ENCODE measurements at regions not wholly inside any gene's neighbourhood (a gene's known extent, or its start where the extent isn't known, plus 50 kb on each side); places are given as distances from the start of the nearest gene placed in this dataset.
"Not testable (repeated sequence)": the region's sequence is repeated elsewhere in the genome, so short reads cannot be mapped to it uniquely, and the experiment has no call there.

DNA sequence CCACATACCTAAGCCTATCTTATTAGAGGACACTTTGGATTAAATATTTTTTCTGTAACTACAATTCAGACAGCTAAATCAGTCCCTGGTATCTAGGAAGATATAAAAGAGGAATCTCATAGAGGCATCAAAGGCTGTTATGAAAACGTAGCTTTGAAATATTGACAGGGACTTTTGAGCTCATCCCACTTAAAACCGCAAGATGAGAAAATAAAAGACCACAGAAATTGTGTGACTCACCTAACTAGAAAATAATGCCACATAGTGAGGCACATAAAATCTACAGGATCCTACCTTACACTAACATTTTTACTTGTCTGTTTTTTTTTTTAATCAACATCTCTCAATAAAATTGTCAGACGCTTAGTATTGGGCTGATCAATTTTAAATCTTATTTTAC lies 686.5 kb upstream of the COX7C start:
- TF ChIP-seq Cebpa-rat (IDR thresholded peaks at IDR 0.05) = no peak
- Histone ChIP-seq H3K4me2 (no peak overlapping the region), H3K9me3 (no peaks in the 10 kb centered on the region), H4K20me1 (no peaks in the 10 kb centered on the region), H3K27ac (no peak overlapping the region), H3K27me3 (no peaks in the 10 kb centered on the region), H3K4me3 (no peak overlapping the region), H3K4me1 (no peaks in the 10 kb centered on the region), H3K9ac (no peak overlapping the region), H3K36me3 (no peaks in the 10 kb centered on the region)

DNA sequence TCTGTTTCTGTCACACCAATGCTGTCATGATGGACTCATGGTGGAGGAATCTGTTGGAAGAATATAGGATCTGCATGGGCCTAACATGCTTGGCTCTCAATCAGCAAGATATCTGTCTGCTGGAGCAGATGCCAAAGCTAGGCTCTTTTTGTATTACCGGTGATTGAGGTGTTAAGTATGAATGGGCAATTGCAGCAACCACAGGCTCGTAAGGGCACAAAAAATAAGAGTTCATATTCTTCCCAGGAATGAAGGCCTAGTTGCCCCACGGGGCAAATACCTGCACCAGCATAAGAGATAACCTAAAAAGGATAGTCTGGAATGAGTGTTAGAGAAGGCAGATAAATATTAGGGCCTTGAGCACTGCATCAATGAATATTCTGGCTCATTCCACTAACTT lies 679.5 kb upstream of the COX7C start:
- Histone ChIP-seq H3K36me3 (no peaks in the 10 kb centered on the region), H4K20me1 (no peaks in the 10 kb centered on the region), H3K4me3 (no peak overlapping the region), H3K9me3 (no peaks in the 10 kb centered on the region), H3K4me1 (no peaks in the 10 kb centered on the region), H3K27ac (no peak overlapping the region), H3K27me3 (no peaks in the 10 kb centered on the region), H3K4me2 (no peak overlapping the region), H3K9ac (no peak overlapping the region)
- TF ChIP-seq Cebpa-rat (IDR thresholded peaks at IDR 0.05) = no peak

DNA sequence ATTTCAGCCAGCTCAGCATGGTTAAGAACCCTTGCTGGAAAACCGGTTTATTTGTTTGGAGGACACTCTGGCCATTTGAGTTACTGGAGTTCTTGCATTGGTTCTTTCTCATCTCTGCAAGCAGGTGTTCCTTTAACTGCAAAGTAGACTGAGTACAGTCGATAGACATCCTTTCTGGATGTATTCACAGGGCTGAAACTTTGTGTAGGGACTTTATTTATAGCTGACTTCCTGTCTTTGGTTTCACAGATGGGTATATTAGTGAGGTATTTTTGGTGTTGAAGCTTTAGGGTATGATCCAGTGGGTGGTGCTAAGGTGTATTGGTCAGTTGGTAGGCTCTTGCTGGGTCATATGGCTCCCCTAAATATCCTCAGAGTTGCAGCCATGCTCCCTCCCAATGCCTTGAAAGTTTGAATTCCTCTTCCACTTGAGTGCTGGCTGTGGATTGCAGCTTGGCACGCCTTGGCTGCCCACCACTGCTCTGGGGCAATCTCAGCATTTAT lies 666.0 kb upstream of the COX7C start:
- H3K27me3 ChIP-seq = no peaks in the 10 kb centered on the region
- H3K4me3 ChIP-seq = no peak overlapping the region
- no peak overlapping the region for H3K9ac ChIP-seq
- H3K36me3 ChIP-seq = no peaks in the 10 kb centered on the region
- H3K9me3 ChIP-seq = no peaks in the 10 kb centered on the region
- TF ChIP-seq Cebpa-rat (IDR thresholded peaks at IDR 0.05) = no peak
- H3K4me2 ChIP-seq = no peak overlapping the region
- H4K20me1 ChIP-seq = no peaks in the 10 kb centered on the region
- no peaks in the 10 kb centered on the region for H3K4me1 ChIP-seq
- no peak overlapping the region for H3K27ac ChIP-seq

DNA sequence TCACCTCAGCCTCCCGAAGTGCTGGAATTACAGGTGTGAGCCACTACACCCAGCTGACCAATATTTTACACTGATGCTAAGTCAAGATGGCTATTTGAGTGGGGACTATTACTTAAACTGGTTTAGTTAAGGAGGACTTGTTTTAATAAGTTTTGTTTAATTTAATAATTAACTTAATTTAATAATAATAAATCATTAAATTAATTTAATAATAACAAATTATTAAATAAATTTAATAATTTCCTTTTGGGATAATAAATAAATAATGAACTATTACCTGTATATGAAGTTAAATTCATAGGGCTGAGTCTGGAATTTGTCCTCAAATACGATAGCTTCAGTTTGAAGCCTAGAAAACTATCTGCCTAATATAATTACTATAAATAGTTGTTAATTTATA lies 665.1 kb upstream of the COX7C start:
- Histone ChIP-seq H3K4me3 (no peak overlapping the region), H3K9ac (no peak overlapping the region), H3K27ac (no peak overlapping the region), H3K4me1 (no peaks in the 10 kb centered on the region), H3K4me2 (no peak overlapping the region), H4K20me1 (no peaks in the 10 kb centered on the region), H3K27me3 (no peaks in the 10 kb centered on the region), H3K9me3 (no peaks in the 10 kb centered on the region), H3K36me3 (no peaks in the 10 kb centered on the region)
- no peak for TF ChIP-seq Cebpa-rat (IDR thresholded peaks at IDR 0.05)

DNA sequence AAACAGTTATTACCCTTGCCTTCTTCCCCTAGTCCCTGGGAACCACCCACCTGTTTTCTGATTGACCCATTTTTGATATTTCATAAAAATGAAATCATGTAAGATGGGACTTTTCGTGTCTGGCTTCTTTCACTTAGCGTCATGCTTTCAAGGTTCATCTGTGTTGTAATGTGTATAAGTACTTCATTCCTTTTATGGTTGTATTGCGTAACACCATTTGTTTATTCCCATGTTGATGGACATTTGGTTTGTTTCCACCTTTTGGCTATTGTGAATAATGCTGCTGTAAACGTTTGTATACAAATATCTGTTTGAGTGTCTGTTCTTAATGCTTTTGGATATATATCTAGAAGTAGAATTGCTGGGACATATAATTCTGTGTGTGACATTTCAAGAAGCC lies 650.1 kb upstream of the COX7C start:
- Histone ChIP-seq H3K4me3 (no peak overlapping the region), H3K9me3 (no peaks in the 10 kb centered on the region), H3K4me2 (no peak overlapping the region), H3K9ac (no peak overlapping the region), H3K27ac (no peak overlapping the region), H3K27me3 (no peaks in the 10 kb centered on the region), H3K36me3 (no peaks in the 10 kb centered on the region), H4K20me1 (no peaks in the 10 kb centered on the region), H3K4me1 (no peaks in the 10 kb centered on the region)
- TF ChIP-seq Cebpa-rat (IDR thresholded peaks at IDR 0.05) = peak; percentile 77; the same call in 1 of the 2 replicates

DNA sequence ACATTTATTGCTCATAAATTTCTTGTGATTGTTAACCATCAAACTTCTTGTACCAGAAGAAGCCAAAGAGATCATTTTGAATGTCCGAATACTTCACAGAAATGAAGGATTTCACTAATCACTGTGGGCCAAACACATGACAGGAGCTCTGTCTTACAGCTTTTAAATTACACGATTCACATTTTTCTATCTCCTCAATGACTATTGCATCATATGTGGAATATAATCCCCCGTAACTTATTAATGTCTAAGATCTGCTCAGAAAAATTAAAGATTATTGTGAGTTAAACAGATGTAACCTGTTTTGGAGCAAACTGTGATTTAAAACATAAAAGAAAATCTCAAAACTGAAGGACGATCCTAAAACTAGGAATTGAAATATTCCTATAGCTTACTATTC lies 645.2 kb upstream of the COX7C start:
- no peak for TF ChIP-seq Cebpa-rat (IDR thresholded peaks at IDR 0.05)
- no peaks in the 10 kb centered on the region for H3K4me1 ChIP-seq
- H3K9me3 ChIP-seq = no peaks in the 10 kb centered on the region

DNA sequence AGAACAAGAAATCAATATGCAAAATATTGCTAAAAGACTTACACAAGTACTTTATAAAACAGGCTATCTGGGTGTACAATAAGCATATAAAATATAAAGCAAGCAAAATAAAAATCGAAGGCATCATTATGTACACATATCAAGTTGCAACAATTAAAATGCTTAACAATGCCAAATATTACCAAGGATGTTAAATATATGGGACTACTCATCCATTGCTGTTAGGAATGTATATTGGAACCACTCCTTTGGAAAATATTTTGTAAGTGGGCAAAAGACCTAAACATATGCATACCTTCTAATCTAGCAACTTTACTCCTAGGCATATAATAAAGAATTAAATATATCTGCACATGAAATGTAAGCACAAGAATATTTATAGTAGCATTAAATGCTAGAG lies 632.6 kb upstream of the COX7C start:
- no peaks in the 10 kb centered on the region for H3K36me3 ChIP-seq
- no peak overlapping the region for H3K4me3 ChIP-seq
- H3K4me1 ChIP-seq = no peaks in the 10 kb centered on the region
- H3K4me2 ChIP-seq = no peak overlapping the region
- H3K9me3 ChIP-seq = peaks cover 6% of the 10 kb centered on the region; the same call in 1 of the 2 replicates
- no peaks in the 10 kb centered on the region for H4K20me1 ChIP-seq
- no peak overlapping the region for H3K9ac ChIP-seq
- TF ChIP-seq Cebpa-rat (IDR thresholded peaks at IDR 0.05) = no peak
- no peak overlapping the region for H3K27ac ChIP-seq
- no peaks in the 10 kb centered on the region for H3K27me3 ChIP-seq

More for the DNA sequence above, 645.2 kb upstream of the COX7C start:
- Histone ChIP-seq H3K27me3 (no peaks in the 10 kb centered on the region), H3K36me3 (no peaks in the 10 kb centered on the region), H3K9ac (no peak overlapping the region), H3K4me3 (no peak overlapping the region), H4K20me1 (no peaks in the 10 kb centered on the region), H3K27ac (no peak overlapping the region), H3K4me2 (no peak overlapping the region)

DNA sequence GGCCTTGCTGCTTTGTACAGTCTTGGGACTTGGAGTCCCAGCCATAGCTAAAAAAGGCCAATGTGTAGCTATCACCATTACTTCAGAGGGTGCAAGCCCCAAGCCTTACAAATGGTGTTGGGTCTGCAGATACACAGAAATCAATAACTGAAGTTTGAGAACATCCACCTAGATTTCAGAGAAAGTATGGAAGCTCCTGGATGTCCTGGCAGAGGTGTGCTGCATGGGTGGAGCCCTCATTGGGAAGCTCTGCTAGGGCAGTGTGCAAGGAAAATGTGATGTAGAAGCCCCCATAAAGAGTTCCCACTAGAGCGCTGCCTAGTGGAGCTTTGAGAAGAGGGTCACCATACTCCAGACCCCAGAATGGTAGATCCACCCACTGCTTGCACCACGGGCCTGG lies 626.7 kb upstream of the COX7C start:
- H4K20me1 ChIP-seq = no peaks in the 10 kb centered on the region
- no peaks in the 10 kb centered on the region for H3K36me3 ChIP-seq
- H3K9me3 ChIP-seq = peaks cover 28% of the 10 kb centered on the region
- no peak overlapping the region for H3K27ac ChIP-seq
- H3K4me3 ChIP-seq = no peak overlapping the region
- H3K4me2 ChIP-seq = no peak overlapping the region
- no peak for TF ChIP-seq Cebpa-rat (IDR thresholded peaks at IDR 0.05)
- no peaks in the 10 kb centered on the region for H3K4me1 ChIP-seq
- no peak overlapping the region for H3K9ac ChIP-seq
- H3K27me3 ChIP-seq = no peaks in the 10 kb centered on the region

DNA sequence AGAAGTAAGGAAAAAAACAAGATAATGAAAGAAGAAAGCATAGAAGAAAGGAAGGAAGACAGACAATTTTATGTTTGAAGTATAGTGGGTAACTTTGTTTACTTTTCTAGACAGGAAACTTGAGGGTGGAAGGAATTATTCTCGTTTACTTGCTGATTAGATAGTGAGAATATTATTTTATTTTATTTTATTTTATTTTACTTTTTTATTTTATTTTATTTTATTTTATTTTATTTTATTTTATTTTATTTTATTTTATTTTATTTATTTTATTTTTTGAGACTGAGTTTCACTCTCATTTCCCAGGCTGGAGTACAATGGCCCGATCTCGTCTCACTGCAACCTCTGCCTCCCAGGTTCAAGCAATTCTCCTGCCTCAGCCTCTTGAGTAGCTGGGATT lies 623.1 kb upstream of the COX7C start:
- H3K27ac ChIP-seq, H3K27me3 ChIP-seq, H3K4me3 ChIP-seq, H3K4me2 ChIP-seq, H4K20me1 ChIP-seq, H3K36me3 ChIP-seq, H3K4me1 ChIP-seq, H3K9ac ChIP-seq: not testable (repeated sequence)
- H3K9me3 ChIP-seq = peaks cover 28% of the 10 kb centered on the region

DNA sequence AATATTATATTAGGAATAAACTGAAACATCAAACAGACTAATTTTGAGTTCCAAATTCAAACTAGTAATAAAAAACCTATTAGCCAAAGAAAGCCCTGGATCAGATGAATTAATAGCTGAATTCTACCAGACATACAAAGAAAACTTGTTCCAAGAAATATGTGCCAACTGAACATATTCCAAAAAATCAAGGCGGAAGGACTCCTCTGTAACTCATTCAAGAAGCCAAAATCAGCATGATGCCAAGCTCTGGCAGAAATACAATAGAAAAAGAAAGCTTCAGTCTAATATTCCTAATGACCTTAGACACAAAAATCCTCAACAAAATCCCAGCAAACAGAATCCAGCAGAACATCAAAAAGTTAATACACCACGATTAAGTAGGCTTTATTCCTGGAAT lies 619.1 kb upstream of the COX7C start:
- TF ChIP-seq Cebpa-rat (IDR thresholded peaks at IDR 0.05) = no peak
- Histone ChIP-seq H3K36me3 (no peaks in the 10 kb centered on the region), H3K27ac (no peak overlapping the region), H3K4me2 (no peak overlapping the region), H3K9ac (no peak overlapping the region), H3K9me3 (no peaks in the 10 kb centered on the region), H3K4me1 (no peaks in the 10 kb centered on the region), H3K4me3 (no peak overlapping the region), H4K20me1 (no peaks in the 10 kb centered on the region), H3K27me3 (no peaks in the 10 kb centered on the region)

DNA sequence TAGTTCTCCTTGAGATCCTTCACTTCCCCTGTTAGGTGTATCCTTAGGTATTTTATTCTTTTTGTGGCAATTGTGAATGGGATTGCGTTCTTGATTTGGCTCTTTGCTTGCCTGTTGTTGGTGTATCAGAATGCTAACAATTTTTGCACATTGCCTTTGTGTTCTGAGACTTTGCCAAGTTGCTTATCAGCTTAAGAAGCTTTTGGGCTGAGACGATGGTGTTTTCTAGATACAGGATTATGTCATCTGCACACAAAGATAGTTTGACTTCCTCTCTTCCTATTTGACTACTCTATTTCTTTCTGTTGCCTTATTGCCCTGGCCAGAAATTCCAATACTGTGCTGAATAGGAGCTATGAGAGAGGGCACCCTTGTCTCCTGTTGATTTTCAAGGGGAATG lies 609.4 kb upstream of the COX7C start:
- H4K20me1 ChIP-seq = no peaks in the 10 kb centered on the region
- TF ChIP-seq Cebpa-rat (IDR thresholded peaks at IDR 0.05) = no peak
- H3K9ac ChIP-seq = no peak overlapping the region
- no peaks in the 10 kb centered on the region for H3K27me3 ChIP-seq
- H3K9me3 ChIP-seq = peaks cover 6% of the 10 kb centered on the region
- H3K4me1 ChIP-seq = no peaks in the 10 kb centered on the region
- no peak overlapping the region for H3K27ac ChIP-seq
- H3K4me3 ChIP-seq = no peak overlapping the region
- no peaks in the 10 kb centered on the region for H3K36me3 ChIP-seq
- no peak overlapping the region for H3K4me2 ChIP-seq

Measured in BLaER1 (cell line).